Loucy (cell line): ENCODE measurements at regions not wholly inside any gene's neighbourhood (a gene's known extent, or its start where the extent isn't known, plus 50 kb on each side); places are given as distances from the start of the nearest gene placed in this dataset.

Experiments
- H2AFZ ChIP-seq: fragments of 200-600 bp; sonication (generic); 2 replicates; pipeline ENCODE4 v1.6.0; 2016; ENCODE audit warnings: antibody characterized with exemption, mild to moderate bottlenecking, low read length, moderate library complexity
- H3F3A ChIP-seq: fragments of 200-600 bp; 2 replicates; pipeline ENCODE4 v1.6.0; 2016; ENCODE audit warnings: antibody characterized with exemption, low read depth, mild to moderate bottlenecking
- H3K27me3 ChIP-seq: fragments of 200-600 bp; sonication (generic); 2 replicates; pipeline ENCODE4 v1.6.1; 2014; ENCODE audit warnings: low read length, mild to moderate bottlenecking; ENCODE audit not compliant: insufficient read depth, poor library complexity, severe bottlenecking
- H3K36me3 ChIP-seq: fragments of 200-600 bp; sonication (generic); 2 replicates; pipeline ENCODE4 v1.6.1; 2016; ENCODE audit warnings: low read length; ENCODE audit not compliant: insufficient read depth
- H3K4me1 ChIP-seq: fragments of 200-600 bp; sonication (generic); 2 replicates; pipeline ENCODE4 v1.5.1; 2014; ENCODE audit warnings: low read length, mild to moderate bottlenecking; ENCODE audit not compliant: insufficient read depth, poor library complexity, severe bottlenecking
- H3K4me2 ChIP-seq: fragments of 200-600 bp; sonication (generic); 2 replicates; pipeline ENCODE4 v1.6.0; 2014; ENCODE audit warnings: antibody characterized with exemption, low read length, low read depth, mild to moderate bottlenecking; ENCODE audit not compliant: poor library complexity, severe bottlenecking
- H3K4me3 ChIP-seq: fragments of 200-600 bp; sonication (generic); 2 replicates; pipeline ENCODE4 v1.5.1; 2014; ENCODE audit warnings: low read length, mild to moderate bottlenecking, mixed read lengths; ENCODE audit not compliant: poor library complexity, severe bottlenecking
- H3K79me2 ChIP-seq: fragments of 200-600 bp; sonication (generic); 2 replicates; pipeline ENCODE4 v1.6.1; 2014; ENCODE audit warnings: low read length; ENCODE audit not compliant: insufficient read depth
- H3K9ac ChIP-seq: fragments of 200-600 bp; sonication (generic); 2 replicates; pipeline ENCODE4 v1.6.0; 2014; ENCODE audit warnings: mild to moderate bottlenecking, low read depth, low read length, moderate library complexity; ENCODE audit not compliant: poor library complexity, severe bottlenecking
- H3K9me2 ChIP-seq: fragments of 200-600 bp; sonication (generic); replicated peaks from 2 replicates; pipeline ENCODE4 v1.6.1; 2016; ENCODE audit warnings: low read depth, low read length, mixed read lengths
- H3K9me3 ChIP-seq: fragments of 200-600 bp; sonication (generic); 2 replicates; pipeline ENCODE4 v1.6.1; 2014; ENCODE audit warnings: mild to moderate bottlenecking, antibody characterized with exemption, low read length, low read depth; ENCODE audit not compliant: insufficient read depth
- H4K20me1 ChIP-seq: fragments of 200-600 bp; sonication (generic); 2 replicates; pipeline ENCODE4 v1.6.0; 2014; ENCODE audit warnings: antibody characterized with exemption, low read length, mild to moderate bottlenecking; ENCODE audit not compliant: insufficient read depth, poor library complexity, severe bottlenecking
- EZH2phosphoT487 ChIP-seq: fragments of 200-600 bp; IDR thresholded peaks from 2 replicates; pipeline ENCODE4 v1.6.1; 2018; ENCODE audit warnings: antibody characterized with exemption, mild to moderate bottlenecking, moderate library complexity, borderline replicate concordance
- TF ChIP-seq, protein P1 (sequence below): fragments of 200-600 bp; sonication (generic); conservative IDR thresholded peaks from 2 replicates; pipeline ENCODE4 v1.5.1; 2014; ENCODE audit warnings: mild to moderate bottlenecking, antibody characterized with exemption, low read length

DNA sequence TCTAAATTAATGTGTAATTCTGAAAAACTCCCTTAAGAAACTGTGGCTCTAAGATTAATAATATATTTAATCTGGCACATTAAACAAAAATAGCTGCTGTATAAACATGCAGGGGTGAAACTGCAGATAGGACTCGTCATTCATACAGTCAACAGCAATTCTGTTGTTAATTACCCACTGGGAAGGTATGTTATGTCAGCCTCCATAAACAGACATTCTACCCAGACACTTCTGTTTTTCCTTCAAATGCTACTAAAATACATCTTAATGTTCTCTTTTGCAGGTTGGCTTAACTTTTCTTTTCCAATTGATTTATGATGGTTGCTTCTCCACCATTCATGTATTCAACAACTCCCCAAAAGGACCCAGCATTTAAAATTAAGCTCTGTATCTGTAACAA, 165.6 kb downstream of the SIPA1L2 start:
- Histone ChIP-seq H3K4me2 (no peak overlapping the region), H3F3A (no peaks in the 10 kb centered on the region), H3K9me2 (no peaks in the 10 kb centered on the region), H3K9me3 (no peaks in the 10 kb centered on the region), H4K20me1 (no peaks in the 10 kb centered on the region), H3K9ac (no peak overlapping the region), H2AFZ (no peak overlapping the region), H3K4me3 (no peak overlapping the region), H3K79me2 (no peaks in the 10 kb centered on the region), H3K36me3 (peaks cover 9% of the 10 kb centered on the region; the same call in 1 of the 2 replicates), H3K27me3 (no peaks in the 10 kb centered on the region), H3K4me1 (peaks cover 17% of the 10 kb centered on the region)
- no peak for TF ChIP-seq EZH2phosphoT487
- TF ChIP-seq, protein P1, sequence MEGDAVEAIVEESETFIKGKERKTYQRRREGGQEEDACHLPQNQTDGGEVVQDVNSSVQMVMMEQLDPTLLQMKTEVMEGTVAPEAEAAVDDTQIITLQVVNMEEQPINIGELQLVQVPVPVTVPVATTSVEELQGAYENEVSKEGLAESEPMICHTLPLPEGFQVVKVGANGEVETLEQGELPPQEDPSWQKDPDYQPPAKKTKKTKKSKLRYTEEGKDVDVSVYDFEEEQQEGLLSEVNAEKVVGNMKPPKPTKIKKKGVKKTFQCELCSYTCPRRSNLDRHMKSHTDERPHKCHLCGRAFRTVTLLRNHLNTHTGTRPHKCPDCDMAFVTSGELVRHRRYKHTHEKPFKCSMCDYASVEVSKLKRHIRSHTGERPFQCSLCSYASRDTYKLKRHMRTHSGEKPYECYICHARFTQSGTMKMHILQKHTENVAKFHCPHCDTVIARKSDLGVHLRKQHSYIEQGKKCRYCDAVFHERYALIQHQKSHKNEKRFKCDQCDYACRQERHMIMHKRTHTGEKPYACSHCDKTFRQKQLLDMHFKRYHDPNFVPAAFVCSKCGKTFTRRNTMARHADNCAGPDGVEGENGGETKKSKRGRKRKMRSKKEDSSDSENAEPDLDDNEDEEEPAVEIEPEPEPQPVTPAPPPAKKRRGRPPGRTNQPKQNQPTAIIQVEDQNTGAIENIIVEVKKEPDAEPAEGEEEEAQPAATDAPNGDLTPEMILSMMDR = no peak

DNA sequence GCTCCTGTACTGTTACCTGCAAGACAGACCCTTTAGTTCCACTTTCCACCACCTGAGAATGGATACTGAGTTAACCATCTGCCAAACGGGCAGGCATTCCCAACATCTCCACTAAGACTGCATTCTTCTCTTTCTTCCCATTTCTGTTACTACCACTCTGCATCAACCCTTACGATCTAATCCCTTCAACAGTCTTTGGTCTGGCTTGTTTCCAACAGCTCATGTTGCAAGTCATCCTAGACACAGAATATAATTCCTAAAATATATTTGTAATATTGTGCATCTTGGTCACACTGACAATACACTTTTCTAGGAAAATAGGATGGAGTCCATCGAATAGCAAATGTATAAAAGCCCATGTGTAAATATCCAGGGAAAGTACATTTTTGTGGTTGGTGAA, 166.7 kb downstream of the SIPA1L2 start:
- no peak overlapping the region for H3K9ac ChIP-seq
- H3K9me3 ChIP-seq = no peaks in the 10 kb centered on the region
- no peaks in the 10 kb centered on the region for H3F3A ChIP-seq
- no peaks in the 10 kb centered on the region for H4K20me1 ChIP-seq
- peaks cover 9% of the 10 kb centered on the region; the same call in 1 of the 2 replicates for H3K36me3 ChIP-seq
- H3K4me1 ChIP-seq = peaks cover 27% of the 10 kb centered on the region
- no peaks in the 10 kb centered on the region for H3K9me2 ChIP-seq
- H3K27me3 ChIP-seq = no peaks in the 10 kb centered on the region
- no peaks in the 10 kb centered on the region for H3K79me2 ChIP-seq
- H3K4me2 ChIP-seq = no peak overlapping the region
- H3K4me3 ChIP-seq = no peak overlapping the region
- TF ChIP-seq, protein P1 = no peak
- no peak for TF ChIP-seq EZH2phosphoT487
- H2AFZ ChIP-seq = no peak overlapping the region

DNA sequence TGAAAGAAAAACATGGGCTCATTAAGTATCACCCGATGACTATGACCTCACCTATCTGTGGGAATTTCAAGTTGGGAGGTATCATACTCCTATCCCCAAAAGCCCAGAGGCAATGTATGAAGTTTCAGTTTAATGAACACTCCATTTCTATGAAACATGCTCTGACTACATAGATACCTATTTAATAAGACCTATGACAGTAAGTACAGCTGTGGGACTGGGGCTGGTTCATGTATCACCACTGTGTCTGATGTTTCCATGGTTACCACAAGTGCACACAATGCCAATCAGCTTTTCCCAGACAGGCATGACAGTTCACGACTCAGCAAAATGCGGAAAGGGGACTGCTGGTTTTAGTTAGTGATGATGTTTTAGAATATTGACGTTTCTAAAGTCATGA, 167.7 kb downstream of the SIPA1L2 start:
- H3K36me3 ChIP-seq = peaks cover 9% of the 10 kb centered on the region; the same call in 1 of the 2 replicates
- H3K9me3 ChIP-seq = no peaks in the 10 kb centered on the region
- no peaks in the 10 kb centered on the region for H3K79me2 ChIP-seq
- H3K4me2 ChIP-seq = no peak overlapping the region
- no peak overlapping the region for H3K4me3 ChIP-seq
- H3K4me1 ChIP-seq = peaks cover 30% of the 10 kb centered on the region
- H3F3A ChIP-seq = no peaks in the 10 kb centered on the region
- TF ChIP-seq, protein P1 = no peak
- no peak for TF ChIP-seq EZH2phosphoT487
- H3K27me3 ChIP-seq = no peaks in the 10 kb centered on the region
- no peaks in the 10 kb centered on the region for H4K20me1 ChIP-seq
- H3K9me2 ChIP-seq = no peaks in the 10 kb centered on the region
- no peak overlapping the region for H2AFZ ChIP-seq
- H3K9ac ChIP-seq = no peak overlapping the region
